ENCODE measurements at regions not wholly inside any gene's neighbourhood (a gene's known extent, or its start where the extent isn't known, plus 50 kb on each side); places are given as distances from the start of the nearest gene placed in this dataset.

DNA sequence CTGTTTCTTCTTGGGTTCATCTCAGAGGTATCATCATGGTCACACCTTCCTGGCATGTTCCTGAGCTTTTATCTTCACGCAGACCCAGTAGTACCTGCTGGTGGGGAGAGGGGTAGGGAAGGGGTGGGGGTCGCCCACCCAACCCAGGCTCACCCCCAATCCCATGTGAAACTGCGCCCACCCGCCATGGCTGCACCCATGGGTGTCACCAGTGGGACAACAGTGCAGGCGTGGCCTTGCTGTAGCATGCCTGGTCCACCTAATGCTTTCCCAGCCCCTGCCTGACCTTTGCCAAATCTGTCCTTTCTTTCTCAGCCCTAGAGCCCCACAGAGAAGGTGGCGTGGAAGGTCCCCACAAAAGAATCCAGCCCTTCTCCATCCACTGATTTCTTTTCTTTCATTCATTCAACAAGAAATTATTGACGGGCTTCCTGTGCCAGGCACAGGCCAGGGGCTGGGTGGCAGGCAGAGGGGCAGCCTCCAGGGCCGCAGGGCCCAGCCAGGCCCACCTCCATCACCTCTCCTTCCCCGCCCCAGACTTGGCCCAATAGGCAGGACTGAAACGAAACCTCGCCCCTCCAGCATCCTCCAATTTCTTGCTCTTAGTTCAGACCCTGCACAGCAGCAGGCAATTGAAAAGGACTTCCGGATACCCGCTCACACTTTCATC is 79.1 kb upstream of the TNRC6C start:
- DNase-seq (ENCODE audit: low read depth, low spot score) = no peak

DNA sequence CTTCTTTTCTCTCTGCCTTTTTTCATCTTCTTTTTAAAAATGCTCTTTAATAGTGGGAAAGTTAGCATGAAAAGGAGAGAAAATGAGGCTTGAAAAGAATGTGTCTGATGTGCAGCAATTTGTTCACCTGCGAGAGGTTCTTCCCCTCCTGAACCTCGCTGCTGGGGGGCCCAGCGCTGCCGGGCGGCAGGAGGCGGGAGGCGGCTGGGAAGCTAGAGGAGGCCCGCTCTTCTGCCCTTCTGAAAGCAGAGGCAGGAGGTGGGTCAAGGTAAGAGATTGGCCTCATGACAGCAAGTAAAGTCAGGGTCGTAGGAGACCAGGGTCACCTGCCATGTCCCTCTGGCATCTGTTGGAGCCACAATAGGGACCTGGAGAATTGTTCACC is 78.6 kb upstream of the TNRC6C start:
- no peak for DNase-seq (ENCODE audit: low read depth, low spot score)

- DNase-seq (ENCODE audit: low read depth, low spot score) = no peak
Observed at GRCh38 chr17:77880711-77881450, 77.6 kb upstream of the TNRC6C start.

- no peak for DNase-seq (ENCODE audit: low read depth, low spot score)
Observed at GRCh38 chr17:77881545-77881944, 77.0 kb upstream of the TNRC6C start.

- DNase-seq (ENCODE audit: low read depth, low spot score) = no peak
Observed at GRCh38 chr17:77882040-77882439, 76.5 kb upstream of the TNRC6C start.

DNA sequence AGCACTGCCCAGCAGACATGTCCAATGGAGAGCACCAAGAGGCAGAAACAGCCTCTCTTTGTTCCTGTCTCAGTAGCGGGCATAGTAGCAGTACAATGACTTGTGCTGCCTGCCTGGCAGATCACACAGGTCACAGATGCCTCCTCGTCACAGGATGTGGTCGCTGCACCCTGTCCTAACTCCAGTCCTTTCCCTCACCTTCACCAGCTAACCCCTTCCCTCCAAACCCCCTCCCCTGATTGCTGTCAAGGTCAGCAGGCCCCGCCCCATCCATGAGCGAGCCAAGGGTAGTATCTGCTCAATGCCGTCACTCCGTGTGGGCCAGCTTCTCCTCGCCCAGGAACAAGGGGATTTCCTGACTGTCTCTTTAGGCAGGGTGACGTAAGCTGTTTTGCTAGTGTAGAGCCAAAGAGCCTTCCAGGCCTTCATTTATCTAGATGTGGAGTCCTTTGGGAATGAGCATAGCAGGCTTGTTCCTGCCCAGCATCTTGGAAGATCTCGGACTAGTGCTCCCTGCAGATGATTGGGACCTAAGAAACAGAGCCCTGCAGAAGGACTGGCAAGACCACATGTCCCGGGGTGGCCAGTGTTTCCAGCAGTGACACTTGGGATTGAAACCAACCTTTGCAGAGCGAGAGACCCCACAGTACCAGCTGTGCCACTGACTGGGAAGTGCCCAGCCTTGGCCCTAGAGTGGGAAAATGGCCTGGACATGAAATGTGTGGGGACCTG is 75.9 kb upstream of the TNRC6C start:
- DNase-seq (ENCODE audit: low read depth, low spot score) = no peak

DNA sequence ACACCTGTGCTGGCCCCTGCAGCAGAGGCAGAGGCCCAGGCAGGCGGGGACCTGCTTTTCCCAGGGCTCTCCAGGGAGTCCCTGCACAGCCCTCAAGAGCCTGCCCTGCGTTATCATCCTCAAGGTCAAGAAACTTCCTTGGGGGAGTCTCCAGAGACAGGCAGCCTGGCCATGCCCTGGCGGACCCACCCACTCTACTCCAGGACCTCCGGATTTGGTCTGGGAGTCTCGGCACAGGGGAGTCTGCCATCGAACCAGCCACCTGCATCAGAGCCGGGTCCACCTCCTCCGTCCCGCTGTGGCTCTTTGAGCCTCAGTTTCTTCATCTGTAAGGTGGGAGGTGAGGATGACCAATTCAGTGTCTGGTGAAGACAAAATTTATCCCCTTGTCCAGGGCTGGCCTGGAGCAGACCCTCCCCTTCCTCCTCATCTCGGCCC is 75.3 kb upstream of the TNRC6C start:
- DNase-seq (ENCODE audit: low read depth, low spot score) = no peak

- DNase-seq (ENCODE audit: low read depth, low spot score) = no peak
Observed at GRCh38 chr17:77884019-77884418, 74.5 kb upstream of the TNRC6C start.

- no peak for DNase-seq (ENCODE audit: low read depth, low spot score)
Observed at GRCh38 chr17:77884967-77885641, 73.4 kb upstream of the TNRC6C start.

GRCh38 chr17:77885678-77886386 is 72.7 kb upstream of the TNRC6C start:
- DNase-seq (ENCODE audit: low read depth, low spot score) = no peak

DNA sequence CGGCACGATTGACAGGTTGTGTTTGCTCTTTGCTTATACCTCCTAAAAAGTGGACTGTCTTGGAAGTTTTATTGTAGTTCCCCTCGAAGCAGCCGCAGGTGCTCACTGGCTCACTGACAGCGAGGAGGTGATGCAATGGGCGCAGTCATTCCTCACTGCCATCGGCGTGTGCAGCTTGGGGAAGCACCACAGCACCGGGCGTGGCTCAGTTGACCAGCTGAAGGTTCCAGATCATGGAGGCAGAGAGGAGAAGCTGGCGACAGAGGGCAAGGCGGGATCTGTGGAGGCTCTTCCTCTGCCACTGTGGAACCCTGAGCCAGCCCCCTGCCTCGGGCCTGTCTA is 72.1 kb upstream of the TNRC6C start:
- no peak for DNase-seq (ENCODE audit: low read depth, low spot score)

DNA sequence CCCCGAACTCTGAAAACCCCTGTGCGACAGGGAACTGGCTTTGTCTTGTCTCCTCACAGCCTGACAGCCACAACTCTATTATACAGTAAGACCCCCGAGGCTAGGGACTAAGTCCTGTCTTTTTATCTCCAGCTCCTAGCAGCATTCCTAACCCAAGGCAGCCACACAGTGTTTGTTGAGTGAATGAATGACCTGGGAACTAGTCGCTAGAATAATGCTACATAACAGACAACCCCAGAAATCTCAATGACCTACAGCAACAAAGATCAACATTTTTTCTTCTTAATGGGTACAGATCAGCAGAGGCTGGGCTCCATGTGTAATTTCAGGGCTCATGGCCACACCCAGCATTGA is 71.4 kb upstream of the TNRC6C start:
- no peak for DNase-seq (ENCODE audit: low read depth, low spot score)

DNA sequence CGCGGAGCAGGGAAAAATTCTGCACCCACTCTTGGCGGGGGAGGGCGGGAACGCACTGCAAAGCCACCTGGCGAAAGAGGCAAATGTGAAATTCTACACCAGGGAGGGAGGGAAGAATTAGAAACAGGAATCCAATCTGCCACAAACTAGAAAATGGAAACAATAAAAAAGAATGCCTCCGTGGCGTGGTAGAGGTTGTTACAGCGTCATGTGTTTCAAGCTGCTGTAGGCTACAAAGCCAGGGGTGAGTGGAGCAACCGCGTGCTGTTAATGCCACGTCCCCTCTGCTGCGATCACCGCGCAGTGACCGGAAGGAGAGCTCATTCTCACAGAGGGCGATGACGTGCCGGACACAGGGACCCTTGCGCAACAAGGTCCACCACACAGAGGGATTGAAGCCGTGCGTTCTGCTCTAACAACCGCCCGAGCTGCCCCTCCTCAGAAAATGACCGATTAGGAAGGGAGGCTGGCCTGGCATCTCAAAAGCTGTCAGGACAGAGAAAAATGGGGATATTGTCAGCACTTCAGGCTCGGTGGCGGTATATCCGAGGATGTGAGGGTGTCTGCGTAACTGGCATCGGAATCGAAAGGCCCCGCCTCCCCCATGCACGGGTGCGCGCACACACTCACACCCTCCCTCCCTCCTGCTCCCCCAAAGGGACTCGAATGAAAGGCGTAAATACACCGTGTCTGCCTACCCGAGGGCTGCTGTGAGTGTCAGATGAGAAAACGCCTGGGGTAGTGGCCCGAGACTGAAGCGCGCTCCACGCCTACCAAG is 70.8 kb upstream of the TNRC6C start:
- DNase-seq (ENCODE audit: low read depth, low spot score) = no peak

DNA sequence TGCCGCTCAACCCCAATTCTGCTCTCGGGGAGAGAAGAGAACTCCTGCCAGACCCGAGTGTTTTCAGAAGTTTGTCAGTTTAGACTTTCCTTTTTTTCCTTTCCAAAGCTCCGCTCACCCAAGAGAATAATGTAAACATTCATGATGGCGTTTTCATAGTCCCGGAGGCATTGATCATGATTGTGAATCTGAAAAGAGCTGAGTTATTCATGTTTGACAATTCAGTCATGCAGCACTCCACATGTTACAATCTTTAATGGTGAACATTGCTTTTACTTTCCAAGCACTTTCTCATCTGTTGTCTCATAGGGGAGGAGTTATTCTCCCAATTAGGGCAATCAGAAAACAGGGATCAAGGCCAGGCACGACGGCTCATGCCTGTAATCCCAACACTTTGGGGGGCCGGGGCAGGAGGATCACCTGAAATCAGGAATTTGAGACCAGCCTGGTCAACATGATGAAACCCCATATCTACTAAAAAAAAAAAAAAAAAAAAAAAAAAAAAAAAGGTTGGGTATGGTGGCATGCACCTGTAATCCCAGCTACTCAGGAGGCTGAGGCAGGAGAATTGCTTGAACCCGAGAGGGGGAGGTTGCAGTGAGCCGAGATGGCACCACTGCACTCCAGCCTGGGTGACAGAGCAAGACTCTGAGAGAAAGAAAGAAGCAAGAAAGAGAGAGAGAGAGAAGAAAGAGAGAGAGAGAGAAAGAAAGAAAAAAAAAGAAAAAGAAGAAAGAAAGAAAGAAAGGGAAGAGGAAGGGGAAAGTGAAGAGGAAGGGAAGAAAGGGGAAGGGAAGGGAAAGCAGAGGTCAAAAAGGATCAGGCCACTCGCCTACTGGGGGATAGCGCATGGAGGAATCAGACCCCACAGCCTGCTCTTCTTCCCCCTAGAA is 70.0 kb upstream of the TNRC6C start:
- DNase-seq (ENCODE audit: low read depth, low spot score) = no peak

GRCh38 chr17:77889135-77889505 is 69.4 kb upstream of the TNRC6C start:
- no peak for DNase-seq (ENCODE audit: low read depth, low spot score)

- DNase-seq (ENCODE audit: low read depth, low spot score) = no peak
Observed at GRCh38 chr17:77889866-77890760, 68.4 kb upstream of the TNRC6C start.

DNA sequence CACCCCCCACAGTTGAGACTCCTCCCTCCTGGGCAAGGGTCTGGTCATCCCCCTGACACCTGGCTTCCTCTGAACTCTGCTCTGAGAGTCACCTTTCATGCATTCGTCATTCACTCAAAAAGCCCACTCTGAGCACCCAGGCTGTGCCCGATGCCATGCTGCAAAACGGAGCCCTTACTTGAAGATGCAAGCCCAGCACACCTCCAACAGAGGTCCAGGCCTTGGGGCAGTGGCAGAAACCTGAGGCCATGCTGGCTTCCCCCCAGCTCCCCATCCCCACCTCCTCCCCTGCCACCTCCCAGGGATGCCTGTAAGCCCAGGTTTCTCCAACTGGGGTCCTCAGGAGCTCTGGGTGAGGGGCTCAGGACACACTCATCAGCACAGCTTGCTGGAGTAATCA is 67.7 kb upstream of the TNRC6C start:
- no peak for DNase-seq (ENCODE audit: low read depth, low spot score)

- no peak for DNase-seq (ENCODE audit: low read depth, low spot score)
Observed at GRCh38 chr17:77891602-77892001, 66.9 kb upstream of the TNRC6C start.

GRCh38 chr17:77892031-77892430 is 66.5 kb upstream of the TNRC6C start:
- DNase-seq (ENCODE audit: low read depth, low spot score) = no peak
